ENCODE measurements at regions not wholly inside any gene's neighbourhood (a gene's known extent, or its start where the extent isn't known, plus 50 kb on each side); places are given as distances from the start of the nearest gene placed in this dataset.
"Not testable (repeated sequence)": the region's sequence is repeated elsewhere in the genome, so short reads cannot be mapped to it uniquely, and the experiment has no call there.

DNA sequence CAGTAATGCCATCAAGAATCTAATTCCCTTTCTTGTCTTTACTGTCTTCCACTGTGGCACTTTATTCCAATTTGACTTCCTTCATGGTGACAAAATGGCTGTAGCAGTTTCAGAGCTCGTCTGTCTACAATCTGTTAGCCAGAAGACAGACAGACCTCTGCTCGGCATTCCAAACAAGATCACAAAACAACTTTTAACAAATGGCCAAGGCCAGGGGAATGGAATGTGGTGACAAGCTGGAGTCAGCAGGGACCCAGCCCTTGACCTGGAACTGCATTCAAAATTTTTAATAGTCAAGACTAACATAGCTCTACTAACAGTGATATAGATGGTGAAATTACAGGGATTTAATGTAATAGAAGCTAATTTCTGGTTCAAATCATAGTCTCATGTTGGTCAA, 637.2 kb downstream of the ETS1 start:
- H3K27me3 ChIP-seq (ENCODE audit: control insufficient read depth in 1 of 2, insufficient read depth in 1 of 2, low read length in 2 of 2), result no peaks in the 10 kb centered on the region
- no peak overlapping the region for H2BK5ac ChIP-seq (ENCODE audit: low read depth, low read length, poor library complexity, severe bottlenecking)
- no peak overlapping the region for H2BK15ac ChIP-seq (ENCODE audit: low read depth, poor library complexity, severe bottlenecking)
- no peak for DNase-seq
- no peak overlapping the region for H2BK12ac ChIP-seq (ENCODE audit: low read length in 2 of 2)
- H2AK5ac ChIP-seq (ENCODE audit: low read length, severe bottlenecking), result no peak overlapping the region
- no peak overlapping the region for H4K91ac ChIP-seq (ENCODE audit: low read length)
- WGBS, result 20% methylated on average over 1 of the region's 2 CpGs
- no peak overlapping the region for H3K14ac ChIP-seq (ENCODE audit: low read length in 2 of 2)
- no peak overlapping the region for H4K8ac ChIP-seq (ENCODE audit: low read length)
- H3K4me3 ChIP-seq (ENCODE audit: insufficient read depth in 1 of 2, low read depth in 1 of 2, low read length in 2 of 2), result no peak overlapping the region
- no peaks in the 10 kb centered on the region for H3K9me3 ChIP-seq (ENCODE audit: control insufficient read depth, low read length)
- no peaks in the 10 kb centered on the region for H3K4me1 ChIP-seq (ENCODE audit: control insufficient read depth, insufficient read depth, low read depth, low read length)
- no peak overlapping the region for H3K23ac ChIP-seq (ENCODE audit: low read length in 2 of 2)
- no peak overlapping the region for H3K4me2 ChIP-seq (ENCODE audit: low read length, poor library complexity, severe bottlenecking)
- no peaks in the 10 kb centered on the region for H3K79me1 ChIP-seq (replicated peaks; ENCODE audit: low read length, poor library complexity, severe bottlenecking)
- no peak overlapping the region for H2AFZ ChIP-seq (ENCODE audit: low read depth, low read length)
- no peak overlapping the region for H3K18ac ChIP-seq (ENCODE audit: low read depth in 1 of 2, low read length in 2 of 2)
- H2BK120ac ChIP-seq (ENCODE audit: low read depth, low read length), result no peak overlapping the region
- no peak overlapping the region for H3K9ac ChIP-seq (ENCODE audit: low read length)
- H3K4ac ChIP-seq (ENCODE audit: low read depth in 1 of 2, low read length in 2 of 2), result no peak overlapping the region
- no peak overlapping the region for H3K27ac ChIP-seq (ENCODE audit: low read length, poor library complexity, severe bottlenecking)
- H3K36me3 ChIP-seq (ENCODE audit: control insufficient read depth in 1 of 2, insufficient read depth in 2 of 2, low read depth in 1 of 2, low read length in 2 of 2), result no peaks in the 10 kb centered on the region

- Histone ChIP-seq H3K4me2 (ENCODE audit: low read length, poor library complexity, severe bottlenecking) (no peak overlapping the region), H2BK12ac (ENCODE audit: low read length in 2 of 2) (no peak overlapping the region), H2BK15ac (ENCODE audit: low read depth, poor library complexity, severe bottlenecking) (no peak overlapping the region), H3K4ac (ENCODE audit: low read depth in 1 of 2, low read length in 2 of 2) (no peak overlapping the region), H3K18ac (ENCODE audit: low read depth in 1 of 2, low read length in 2 of 2) (no peak overlapping the region), H2BK120ac (ENCODE audit: low read depth, low read length) (no peak overlapping the region), H2AFZ (ENCODE audit: low read depth, low read length) (no peak overlapping the region), H4K8ac (ENCODE audit: low read length) (no peak overlapping the region), H3K27ac (ENCODE audit: low read length, poor library complexity, severe bottlenecking) (no peak overlapping the region), H3K23ac (ENCODE audit: low read length in 2 of 2) (no peak overlapping the region), H2AK5ac (ENCODE audit: low read length, severe bottlenecking) (no peak overlapping the region), H3K79me1 (replicated peaks; ENCODE audit: low read length, poor library complexity, severe bottlenecking) (no peaks in the 10 kb centered on the region), H3K4me3 (ENCODE audit: insufficient read depth in 1 of 2, low read depth in 1 of 2, low read length in 2 of 2) (no peak overlapping the region), H2BK5ac (ENCODE audit: low read depth, low read length, poor library complexity, severe bottlenecking) (no peak overlapping the region), H3K4me1 (ENCODE audit: control insufficient read depth, insufficient read depth, low read depth, low read length) (no peaks in the 10 kb centered on the region), H3K27me3 (ENCODE audit: control insufficient read depth in 1 of 2, insufficient read depth in 1 of 2, low read length in 2 of 2) (no peaks in the 10 kb centered on the region), H3K14ac (ENCODE audit: low read length in 2 of 2) (no peak overlapping the region), H4K91ac (ENCODE audit: low read length) (no peak overlapping the region), H3K9me3 (ENCODE audit: control insufficient read depth, low read length) (no peaks in the 10 kb centered on the region), H3K9ac (ENCODE audit: low read length) (no peak overlapping the region), H3K36me3 (ENCODE audit: control insufficient read depth in 1 of 2, insufficient read depth in 2 of 2, low read depth in 1 of 2, low read length in 2 of 2) (no peaks in the 10 kb centered on the region)
- no peak for DNase-seq
- WGBS, result 74% methylated on average over 4 of the region's 4 CpGs
Measured at GRCh38 chr11:127943763-127944162, 643.6 kb downstream of the ETS1 start.

- no peaks in the 10 kb centered on the region for H3K4me1 ChIP-seq (ENCODE audit: control insufficient read depth, insufficient read depth, low read depth, low read length)
- H3K18ac ChIP-seq (ENCODE audit: low read depth in 1 of 2, low read length in 2 of 2), result no peak overlapping the region
- no peak overlapping the region for H3K23ac ChIP-seq (ENCODE audit: low read length in 2 of 2)
- no peak overlapping the region for H2AFZ ChIP-seq (ENCODE audit: low read depth, low read length)
- no peak overlapping the region for H4K8ac ChIP-seq (ENCODE audit: low read length)
- no peak overlapping the region for H2BK120ac ChIP-seq (ENCODE audit: low read depth, low read length)
- H3K9me3 ChIP-seq (ENCODE audit: control insufficient read depth, low read length), result no peaks in the 10 kb centered on the region
- no peak overlapping the region for H3K4me2 ChIP-seq (ENCODE audit: low read length, poor library complexity, severe bottlenecking)
- no peak overlapping the region for H4K91ac ChIP-seq (ENCODE audit: low read length)
- no peak overlapping the region for H3K14ac ChIP-seq (ENCODE audit: low read length in 2 of 2)
- no peak overlapping the region for H2AK5ac ChIP-seq (ENCODE audit: low read length, severe bottlenecking)
- no peak overlapping the region for H2BK12ac ChIP-seq (ENCODE audit: low read length in 2 of 2)
- no peak overlapping the region for H3K4ac ChIP-seq (ENCODE audit: low read depth in 1 of 2, low read length in 2 of 2)
- H3K27me3 ChIP-seq (ENCODE audit: control insufficient read depth in 1 of 2, insufficient read depth in 1 of 2, low read length in 2 of 2), result no peaks in the 10 kb centered on the region
- H3K27ac ChIP-seq (ENCODE audit: low read length, poor library complexity, severe bottlenecking), result no peak overlapping the region
- H3K79me1 ChIP-seq (replicated peaks; ENCODE audit: low read length, poor library complexity, severe bottlenecking), result no peaks in the 10 kb centered on the region
- no peak overlapping the region for H2BK5ac ChIP-seq (ENCODE audit: low read depth, low read length, poor library complexity, severe bottlenecking)
- WGBS, result 74% methylated on average over 5 of the region's 5 CpGs
- no peak overlapping the region for H3K9ac ChIP-seq (ENCODE audit: low read length)
- DNase-seq, result no peak
- H3K4me3 ChIP-seq (ENCODE audit: insufficient read depth in 1 of 2, low read depth in 1 of 2, low read length in 2 of 2), result no peak overlapping the region
- H2BK15ac ChIP-seq (ENCODE audit: low read depth, poor library complexity, severe bottlenecking), result no peak overlapping the region
- H3K36me3 ChIP-seq (ENCODE audit: control insufficient read depth in 1 of 2, insufficient read depth in 2 of 2, low read depth in 1 of 2, low read length in 2 of 2), result no peaks in the 10 kb centered on the region
Measured at GRCh38 chr11:127943152-127943551, 644.2 kb downstream of the ETS1 start.

- not testable (repeated sequence) for H4K8ac ChIP-seq (ENCODE audit: low read length); H3K27ac ChIP-seq (ENCODE audit: low read length, poor library complexity, severe bottlenecking); H2BK5ac ChIP-seq (ENCODE audit: low read depth, low read length, poor library complexity, severe bottlenecking); H3K23ac ChIP-seq (ENCODE audit: low read length in 2 of 2); H3K4me1 ChIP-seq (ENCODE audit: control insufficient read depth, insufficient read depth, low read depth, low read length); H3K9me3 ChIP-seq (ENCODE audit: control insufficient read depth, low read length); H3K14ac ChIP-seq (ENCODE audit: low read length in 2 of 2); H2BK12ac ChIP-seq (ENCODE audit: low read length in 2 of 2); H3K36me3 ChIP-seq (ENCODE audit: control insufficient read depth in 1 of 2, insufficient read depth in 2 of 2, low read depth in 1 of 2, low read length in 2 of 2); H2BK120ac ChIP-seq (ENCODE audit: low read depth, low read length); H3K4me3 ChIP-seq (ENCODE audit: insufficient read depth in 1 of 2, low read depth in 1 of 2, low read length in 2 of 2); H3K79me1 ChIP-seq (replicated peaks; ENCODE audit: low read length, poor library complexity, severe bottlenecking); H3K9ac ChIP-seq (ENCODE audit: low read length); H2BK15ac ChIP-seq (ENCODE audit: low read depth, poor library complexity, severe bottlenecking); H2AK5ac ChIP-seq (ENCODE audit: low read length, severe bottlenecking); H3K4me2 ChIP-seq (ENCODE audit: low read length, poor library complexity, severe bottlenecking); H3K4ac ChIP-seq (ENCODE audit: low read depth in 1 of 2, low read length in 2 of 2); H4K91ac ChIP-seq (ENCODE audit: low read length); H3K27me3 ChIP-seq (ENCODE audit: control insufficient read depth in 1 of 2, insufficient read depth in 1 of 2, low read length in 2 of 2); H2AFZ ChIP-seq (ENCODE audit: low read depth, low read length); DNase-seq; H3K18ac ChIP-seq (ENCODE audit: low read depth in 1 of 2, low read length in 2 of 2)
- WGBS, result 93% methylated on average over 12 of the region's 17 CpGs
Measured at GRCh38 chr11:127941554-127941953, 645.8 kb downstream of the ETS1 start.

All from mesenchymal stem cell (in vitro differentiated cells and primary cell).